Epithelial cell of esophagus (primary cell): ENCODE measurements at regions not wholly inside any gene's neighbourhood (a gene's known extent, or its start where the extent isn't known, plus 50 kb on each side); places are given as distances from the start of the nearest gene placed in this dataset.
"Not testable (repeated sequence)": the region's sequence is repeated elsewhere in the genome, so short reads cannot be mapped to it uniquely, and the experiment has no call there.

ENCODE experiments used
- DNase-seq: peaks from one replicate; pipeline ENCODE4 v3.0.0; 2010; ENCODE audit warnings: low read depth
- H3K4me3 ChIP-seq: 2 replicates; pipeline ENCODE4 v1.5.1; 2011; ENCODE audit warnings: mild to moderate bottlenecking, low read length, control low read depth
- CTCF ChIP-seq: IDR thresholded peaks from 2 replicates; pipeline ENCODE4 v1.5.1; 2011; ENCODE audit warnings: low read depth, mild to moderate bottlenecking, low read length, control low read depth, inconsistent platforms; ENCODE audit not compliant: insufficient read depth; ENCODE audit errors: missing control alignments

- no peak for DNase-seq
- H3K4me3 ChIP-seq = no peak overlapping the region
- no peak for TF ChIP-seq CTCF
Measured at GRCh38 chr16:22633799-22634198, 123.1 kb downstream of the NPIPB5 start.

DNA sequence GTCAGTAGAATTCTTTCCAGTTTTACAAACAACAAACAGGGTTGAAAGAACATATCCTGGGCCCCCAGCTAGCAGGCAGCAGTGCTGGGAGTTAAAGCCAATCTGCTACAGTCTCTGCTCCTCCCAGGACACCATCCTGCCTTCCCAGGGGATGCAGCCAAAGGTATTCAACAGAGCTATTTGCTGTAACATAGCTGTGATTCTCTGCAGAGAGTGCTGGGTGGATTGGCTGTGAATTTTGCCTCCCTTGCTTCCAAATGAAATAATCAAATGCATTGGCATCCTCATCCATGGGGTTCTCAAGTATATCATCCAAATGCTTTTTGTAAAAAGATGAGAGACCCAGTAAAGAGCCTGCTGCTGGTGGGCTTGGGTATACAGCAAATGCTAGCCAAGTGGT is 124.3 kb downstream of the NPIPB5 start:
- no peak overlapping the region for H3K4me3 ChIP-seq
- no peak for TF ChIP-seq CTCF
- DNase-seq = no peak

GRCh38 chr16:22635357-22635761 is 124.7 kb downstream of the NPIPB5 start:
- no peak overlapping the region for H3K4me3 ChIP-seq
- no peak for DNase-seq
- no peak for TF ChIP-seq CTCF

DNA sequence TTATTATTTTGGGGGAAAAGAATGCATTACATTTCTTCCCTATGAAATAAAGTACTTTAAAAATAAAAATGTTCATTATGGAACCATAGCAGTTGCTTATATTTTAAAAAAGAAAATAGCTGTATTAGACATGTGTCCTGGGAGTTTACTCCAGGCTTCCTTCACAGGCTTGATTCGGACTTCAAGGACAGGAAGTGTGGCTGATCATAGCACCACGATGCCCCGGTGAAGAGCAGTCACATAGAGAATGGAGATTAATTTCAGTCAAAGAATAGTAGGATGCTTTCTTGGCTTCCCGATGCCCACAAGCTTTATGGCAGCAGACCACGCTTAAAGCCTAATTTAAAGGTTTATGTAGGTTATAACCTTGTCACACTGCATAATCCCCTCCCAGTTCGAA is 125.1 kb downstream of the NPIPB5 start:
- TF ChIP-seq CTCF = no peak
- DNase-seq = no peak
- H3K4me3 ChIP-seq = no peak overlapping the region

GRCh38 chr16:22638393-22639206 is 127.9 kb downstream of the NPIPB5 start:
- no peak overlapping the region for H3K4me3 ChIP-seq
- DNase-seq = peak; percentile 72
- no peak for TF ChIP-seq CTCF

DNA sequence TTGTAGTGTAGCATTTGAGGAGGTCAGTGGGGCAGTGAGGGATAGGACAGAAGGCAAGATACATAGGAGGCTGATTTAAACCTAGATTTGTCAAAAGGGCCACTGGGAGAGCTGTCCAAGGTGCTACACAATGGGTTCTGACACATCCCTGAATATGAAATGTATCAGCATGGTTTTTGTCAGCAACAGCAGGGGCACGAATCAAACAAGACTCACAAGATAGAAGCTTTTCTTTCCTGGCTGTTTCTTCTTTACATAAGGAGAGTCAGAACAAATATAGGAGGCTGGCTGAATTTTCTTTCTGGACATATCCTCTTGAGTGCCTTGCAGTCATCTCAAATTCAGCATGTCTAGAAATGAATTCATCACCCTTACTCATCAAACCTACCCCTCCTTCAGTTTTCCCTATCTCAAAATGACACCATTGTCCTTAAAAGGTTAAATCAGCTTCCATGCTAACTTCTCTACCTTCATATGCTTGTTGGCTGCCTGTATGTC is 130.5 kb downstream of the NPIPB5 start:
- H3K4me3 ChIP-seq = no peak overlapping the region
- DNase-seq = peak; percentile 80
- TF ChIP-seq CTCF = no peak

- no peak for DNase-seq
- no peak overlapping the region for H3K4me3 ChIP-seq
- no peak for TF ChIP-seq CTCF
Measured at GRCh38 chr16:22642416-22643088, 131.9 kb downstream of the NPIPB5 start.

- DNase-seq, H3K4me3 ChIP-seq: not testable (repeated sequence)
Measured at GRCh38 chr16:22643203-22643602, 132.5 kb downstream of the NPIPB5 start.
